Ovary (tissue), 7 donors: ENCODE measurements at regions not wholly inside any gene's neighbourhood (a gene's known extent, or its start where the extent isn't known, plus 50 kb on each side); places are given as distances from the start of the nearest gene placed in this dataset.

Experiments used
- DNase-seq, 5 donors: peaks; one replicate each; pipeline ENCODE4 v3.0.0-alpha.2; 2019 to 2020
- H3K27ac ChIP-seq, 2 donors: fragments of 200-600 bp; one replicate each; pipeline versions ENCODE4 v1.5.1 to v1.8.0; 2019 to 2022
- H3K27me3 ChIP-seq: fragments of 200-600 bp; one replicate; pipeline ENCODE4 v1.8.0; 2022
- H3K36me3 ChIP-seq: fragments of 200-600 bp; sonication (generic); one replicate; pipeline ENCODE4 v1.5.1; 2019
- H3K4me1 ChIP-seq: one replicate; pipeline ENCODE4 v1.8.1; 2013; ENCODE audit warnings: mild to moderate bottlenecking, moderate library complexity; ENCODE audit not compliant: insufficient read depth
- H3K4me3 ChIP-seq: fragments of 200-600 bp; sonication (generic); one replicate; pipeline ENCODE4 v1.5.1; 2017
- H3K9me3 ChIP-seq, 2 donors: fragments of 200-600 bp in 1 of 2; sonication (generic) in 1 of 2; one replicate each; pipeline versions ENCODE4 v1.5.1 to v1.8.1; 2013 to 2019; ENCODE audit warnings: mild to moderate bottlenecking in 1 of 2, moderate library complexity in 1 of 2
- CTCF ChIP-seq, 3 donors: fragments of 450-650 bp in 2 of 3; fragments of 200-600 bp in 1 of 3; IDR thresholded peaks; one replicate each; pipeline versions ENCODE4 v1.5.1 to v1.8.0; 2016 to 2022; ENCODE audit warnings: antibody characterized with exemption in 3 of 3, mild to moderate bottlenecking in 1 of 3
- EP300 ChIP-seq: sonication (generic); formaldehyde crosslinking; IDR thresholded peaks from one replicate; pipeline ENCODE4 v1.6.1; 2017; ENCODE audit warnings: antibody characterized with exemption
- POLR2A ChIP-seq: fragments of 450-650 bp; IDR thresholded peaks from one replicate; pipeline ENCODE4 v1.6.1; 2017; ENCODE audit warnings: antibody characterized with exemption, mild to moderate bottlenecking, moderate library complexity
- WGBS, 3 donors: extraction: QIAGEN DNeasy Blood & Tissue Kit in 1 of 3; methylation state at CpG; one replicate each; pipeline versions ENCODE4 v1.1.5 to v1.1.7; 2013 to 2017; 5-methylcytosine and 5-hydroxymethylcytosine counted together
- intact Hi-C, 4 donors: fragments of 100-400 bp; cut with DNase I; formaldehyde crosslinking; loops; one replicate each; pipeline versions ENCODE4 v1.11.0 to v1.15.1; 2022 to 2023
- donor health status: DM: no; HTN: no; CAD: no; lungs with moderate emphysema.
- donor health status: DM: no; HTN: no; CAD: no.
- donor health status: Bipolar disorder and iron deficiency.
- donor health status: DM: no; HTN: no; CAD: no.
- donor health status: DM: yes; HTN: yes; CAD: no.

GRCh38 chr2:217294211-217294610 lies 434.3 kb upstream of the TNP1 start:
- Histone ChIP-seq H3K36me3 (no peaks in the 10 kb centered on the region), H3K27me3 (no peaks in the 10 kb centered on the region), H3K9me3 (no peaks in the 10 kb centered on the region), H3K27ac (no peak overlapping the region), H3K4me3 (no peak overlapping the region), H3K4me1 (peaks cover 8% of the 10 kb centered on the region)
- intact Hi-C loops = loop anchor here in 1 of 4 donors (5.0 kb wide), 1 partner anchor 523 kb away; no protein-coding TSS in a partner anchor
- 79 to 94% (median 90%) methylated on average over 2 of the region's 2 CpGs for WGBS, 3 donors
- no peak for DNase-seq
- TF ChIP-seq EP300 = no peak
- no peak for TF ChIP-seq CTCF (IDR thresholded peaks at IDR 0.05)
- TF ChIP-seq POLR2A = no peak

GRCh38 chr2:217293607-217294006 lies 433.7 kb upstream of the TNP1 start:
- Histone ChIP-seq H3K27ac (no peak overlapping the region), H3K27me3 (no peaks in the 10 kb centered on the region), H3K36me3 (no peaks in the 10 kb centered on the region), H3K9me3 (no peaks in the 10 kb centered on the region), H3K4me3 (no peak overlapping the region), H3K4me1 (peaks cover 11% of the 10 kb centered on the region)
- intact Hi-C loops = loop anchor here in 1 of 4 donors (5.0 kb wide), 1 partner anchor 524 kb away; no protein-coding TSS in a partner anchor
- TF ChIP-seq CTCF (IDR thresholded peaks at IDR 0.05) = no peak
- 69 to 78% (median 71%) methylated on average over 3 of the region's 3 CpGs for WGBS, 3 donors
- DNase-seq = no peak

- TF ChIP-seq CTCF (IDR thresholded peaks at IDR 0.05) (no peak), EP300 (no peak), POLR2A (no peak)
- Histone ChIP-seq H3K27me3 (no peaks in the 10 kb centered on the region), H3K36me3 (no peaks in the 10 kb centered on the region), H3K4me3 (no peak overlapping the region), H3K4me1 (peaks cover 12% of the 10 kb centered on the region), H3K9me3 (no peaks in the 10 kb centered on the region), H3K27ac (no peak overlapping the region)
- DNase-seq = no peak
- intact Hi-C loops = loop anchor here in 1 of 4 donors (5.0 kb wide), 1 partner anchor 524 kb away; no protein-coding TSS in a partner anchor
- WGBS, 3 donors = 93 to 96% (median 95%) methylated on average over 5 of the region's 5 CpGs
Measured at GRCh38 chr2:217293046-217293445, 433.2 kb upstream of the TNP1 start.

- 89 to 93% (median 92%) methylated on average over 5 of the region's 5 CpGs for WGBS, 3 donors
- intact Hi-C loops = loop anchor here in 1 of 4 donors (5.0 kb wide), 1 partner anchor 526 kb away; no protein-coding TSS in a partner anchor
- TF ChIP-seq POLR2A (no peak), EP300 (no peak), CTCF (IDR thresholded peaks at IDR 0.05) (no peak)
- no peak for DNase-seq
- no peaks in the 10 kb centered on the region for H3K27me3 ChIP-seq
- no peak overlapping the region for H3K4me3 ChIP-seq
- no peaks in the 10 kb centered on the region for H3K9me3 ChIP-seq
- peaks cover 12% of the 10 kb centered on the region for H3K4me1 ChIP-seq
- no peaks in the 10 kb centered on the region for H3K36me3 ChIP-seq
- no peak overlapping the region for H3K27ac ChIP-seq
Measured at GRCh38 chr2:217291259-217291658, 431.4 kb upstream of the TNP1 start.
